ENCODE measurements at regions not wholly inside any gene's neighbourhood (a gene's known extent, or its start where the extent isn't known, plus 50 kb on each side); places are given as distances from the start of the nearest gene placed in this dataset.
A peak's percentile ranks its signal among the peaks of the same experiment; 100 is the strongest.

GRCh38 chr6:43852350-43852864 is 82.4 kb downstream of the VEGFA start:
- intact Hi-C loops (cut with DNase I) = loop anchor here in 2 of 3 donors (10.0 kb wide), 2 partner anchors 212 to 222 kb away; no protein-coding TSS in a partner anchor
- ATAC-seq (no peak), DNase-seq (no peak), FAIRE-seq (no peak)
- TF ChIP-seq CTCF (IDR thresholded peaks at IDR 0.05) = no peak
- 91 to 99% methylated on average over 4 of the region's 4 CpGs for WGBS, 2 donors
- H3K4me1 ChIP-seq = no peaks in the 10 kb centered on the region
- no peak overlapping the region for H3K27ac ChIP-seq
- H3K4me3 ChIP-seq = no peak overlapping the region
- no peaks in the 10 kb centered on the region for H3K27me3 ChIP-seq
- H3K9me3 ChIP-seq = no peaks in the 10 kb centered on the region
- no peaks in the 10 kb centered on the region for H3K36me3 ChIP-seq

DNA sequence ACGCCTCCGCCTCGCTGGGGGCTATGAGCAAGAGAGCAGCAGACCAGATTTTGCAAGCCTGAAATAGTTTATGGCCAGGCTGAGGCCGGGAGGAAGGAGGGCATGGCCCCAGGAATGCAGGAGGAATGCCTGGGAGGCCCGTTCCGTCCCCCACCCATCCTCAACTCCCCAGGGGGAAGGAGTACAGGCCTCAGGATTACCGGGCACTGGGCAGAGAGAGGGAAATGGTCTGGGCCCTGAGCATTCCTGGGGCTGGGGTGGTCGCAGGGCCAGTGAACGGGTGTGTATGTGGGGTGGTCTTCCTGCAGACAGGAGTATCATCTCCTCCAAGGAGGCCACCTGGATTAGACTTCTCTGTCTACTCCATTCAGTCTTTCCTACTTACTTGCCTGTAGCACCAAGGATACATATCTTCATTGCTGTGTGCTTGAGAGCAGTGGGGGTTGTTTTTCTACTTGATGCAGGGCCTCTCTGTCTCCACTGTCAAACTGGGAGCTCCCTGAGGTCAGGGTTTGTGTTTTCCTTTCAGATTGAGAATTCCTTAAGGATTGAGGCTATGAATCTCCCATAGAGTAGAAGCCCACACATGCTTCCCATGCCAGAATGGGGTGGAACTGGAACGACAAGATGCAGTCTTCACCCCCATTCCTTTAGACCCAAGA is 81.3 kb downstream of the VEGFA start:
- Histone ChIP-seq H3K36me3 (no peaks in the 10 kb centered on the region), H3K27me3 (no peaks in the 10 kb centered on the region), H3K27ac (no peak overlapping the region), H3K9me3 (no peaks in the 10 kb centered on the region), H3K4me3 (no peak overlapping the region), H3K4me1 (no peaks in the 10 kb centered on the region)
- FAIRE-seq (no peak), DNase-seq (no peak), ATAC-seq (no peak)
- no peak for TF ChIP-seq CTCF (IDR thresholded peaks at IDR 0.05)
- 77 to 83% methylated on average over 10 of the region's 10 CpGs for WGBS, 2 donors
- intact Hi-C loops (cut with DNase I) = loop anchor here in 2 of 3 donors (10.0 kb wide), 2 partner anchors 213 to 223 kb away; no protein-coding TSS in a partner anchor

- ATAC-seq (no peak), DNase-seq (no peak), FAIRE-seq (no peak)
- H3K4me3 ChIP-seq = no peak overlapping the region
- no peaks in the 10 kb centered on the region for H3K27me3 ChIP-seq
- H3K9me3 ChIP-seq = no peaks in the 10 kb centered on the region
- intact Hi-C loops (cut with DNase I) = loop anchor here in 2 of 3 donors (10.0 kb wide), 2 partner anchors 214 to 224 kb away; no protein-coding TSS in a partner anchor
- TF ChIP-seq CTCF (IDR thresholded peaks at IDR 0.05) = no peak
- no peaks in the 10 kb centered on the region for H3K4me1 ChIP-seq
- H3K36me3 ChIP-seq = no peaks in the 10 kb centered on the region
- H3K27ac ChIP-seq = no peak overlapping the region
- 86 to 90% methylated on average over 8 of the region's 8 CpGs for WGBS, 2 donors
Observed at GRCh38 chr6:43850314-43851203, 80.5 kb downstream of the VEGFA start.

DNA sequence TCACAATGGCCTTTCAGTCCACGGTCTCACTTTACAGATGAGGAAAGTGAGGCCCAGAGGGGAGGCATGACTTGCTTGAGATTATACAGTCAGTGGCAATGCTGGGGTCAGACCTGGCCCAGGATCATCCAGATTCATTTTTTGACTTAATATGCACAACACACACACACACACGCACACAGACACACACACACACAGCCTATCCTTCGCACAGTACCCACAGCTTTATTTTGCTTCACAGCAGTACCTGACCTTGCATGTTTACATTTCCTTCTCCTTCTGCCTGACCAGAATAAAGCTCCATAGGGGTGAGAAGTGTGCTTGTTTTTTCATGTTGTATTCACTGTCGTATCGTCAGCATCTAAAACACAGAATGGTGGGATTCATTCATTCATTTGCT is 79.8 kb downstream of the VEGFA start:
- DNase-seq = no peak
- Histone ChIP-seq H3K27me3 (no peaks in the 10 kb centered on the region), H3K36me3 (no peaks in the 10 kb centered on the region), H3K4me3 (no peak overlapping the region), H3K9me3 (no peaks in the 10 kb centered on the region), H3K4me1 (no peaks in the 10 kb centered on the region), H3K27ac (no peak overlapping the region)
- TF ChIP-seq CTCF (IDR thresholded peaks at IDR 0.05) = no peak
- peak in 3 of 4 donors; percentile 32 to 61 (median 44) for ATAC-seq
- WGBS, 2 donors = 83 to 85% methylated on average over 5 of the region's 5 CpGs
- no peak for FAIRE-seq
- intact Hi-C loops (cut with DNase I) = loop anchor here in 2 of 3 donors (10.0 kb wide), 3 partner anchors 95 to 225 kb away; no protein-coding TSS in a partner anchor

Data from pancreas (tissue), 10 donors.